ENCODE measurements at regions not wholly inside any gene's neighbourhood (a gene's known extent, or its start where the extent isn't known, plus 50 kb on each side); places are given as distances from the start of the nearest gene placed in this dataset.
"Not testable (repeated sequence)": the region's sequence is repeated elsewhere in the genome, so short reads cannot be mapped to it uniquely, and the experiment has no call there.

GRCh38 chr17:30731210-30732132, 93.0 kb downstream of the CRLF3 start:
- DNase-seq = peak; percentile 91

DNA sequence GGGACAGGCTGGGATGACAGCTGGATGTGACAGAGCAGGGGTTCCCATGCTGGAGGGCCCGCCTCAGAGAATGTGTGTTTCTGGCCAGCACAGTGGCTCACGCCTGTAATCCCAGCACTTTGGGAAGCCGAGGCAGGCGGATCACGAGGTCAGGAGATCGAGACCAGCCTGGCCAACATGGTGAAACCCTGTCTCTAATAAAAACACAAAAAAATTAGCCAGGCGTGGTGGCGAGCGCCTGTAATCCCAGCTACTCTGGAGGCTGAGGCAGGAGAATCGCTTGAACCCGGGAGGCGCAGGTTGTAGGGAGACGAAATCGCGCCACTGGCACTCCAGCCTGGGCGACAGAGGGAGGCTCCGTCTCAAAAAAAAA, 93.7 kb downstream of the CRLF3 start:
- peak; percentile 63 for DNase-seq

DNA sequence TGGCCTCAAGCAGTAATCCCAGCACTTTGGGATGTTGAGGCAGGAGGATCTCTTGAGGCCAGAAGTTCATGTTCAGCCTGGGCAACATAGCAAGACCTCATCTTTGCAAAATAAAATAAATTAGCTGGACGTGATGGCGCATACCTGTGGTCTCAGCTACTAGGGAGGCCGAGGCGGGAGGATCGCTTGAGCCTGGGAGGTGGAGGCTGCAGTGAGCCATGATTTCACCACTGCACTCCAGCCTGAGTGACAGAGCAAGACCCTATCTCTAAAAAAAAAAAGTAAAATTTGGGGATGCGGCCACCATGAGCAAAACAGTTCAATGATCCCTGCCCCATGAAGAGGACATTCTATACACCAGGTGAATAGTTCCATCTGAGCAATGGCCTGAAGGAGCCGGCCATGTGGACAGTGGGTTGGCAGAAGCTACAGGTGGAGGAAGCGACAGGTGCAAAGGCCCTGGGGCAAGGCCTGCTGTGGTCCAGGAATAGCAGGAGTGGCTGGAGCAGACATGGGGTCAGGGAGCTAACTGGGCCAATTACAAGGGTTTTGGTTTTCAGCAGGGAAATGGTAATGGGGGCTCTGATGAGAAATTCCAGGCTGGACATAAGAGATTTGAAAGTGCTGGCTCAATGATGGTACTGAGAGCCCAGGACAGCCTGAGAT, 94.2 kb downstream of the CRLF3 start:
- peak; percentile 54 for DNase-seq

GRCh38 chr17:30729471-30730170, 94.9 kb downstream of the CRLF3 start:
- DNase-seq = peak; percentile 53

DNA sequence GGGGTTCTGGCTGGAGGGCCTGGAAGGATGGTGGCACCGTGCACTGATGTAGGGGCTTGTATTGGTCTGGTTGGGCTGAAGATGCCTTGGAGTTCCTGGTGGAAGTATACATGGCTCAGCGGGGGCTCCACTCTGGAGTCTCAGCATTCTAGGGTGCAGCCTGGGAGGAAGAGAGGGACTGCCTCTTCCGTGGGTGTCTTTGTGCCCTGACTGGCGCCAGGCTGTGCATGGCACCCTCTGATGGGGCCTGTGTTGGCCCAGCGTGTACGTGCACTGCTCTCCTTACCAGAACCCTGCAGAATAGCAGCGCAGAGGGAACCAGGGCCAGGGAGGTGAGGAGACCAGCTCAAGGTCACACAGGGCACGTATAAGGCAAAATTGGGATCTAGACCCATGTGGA, 97.0 kb downstream of the CRLF3 start:
- peak; percentile 4 for DNase-seq

DNA sequence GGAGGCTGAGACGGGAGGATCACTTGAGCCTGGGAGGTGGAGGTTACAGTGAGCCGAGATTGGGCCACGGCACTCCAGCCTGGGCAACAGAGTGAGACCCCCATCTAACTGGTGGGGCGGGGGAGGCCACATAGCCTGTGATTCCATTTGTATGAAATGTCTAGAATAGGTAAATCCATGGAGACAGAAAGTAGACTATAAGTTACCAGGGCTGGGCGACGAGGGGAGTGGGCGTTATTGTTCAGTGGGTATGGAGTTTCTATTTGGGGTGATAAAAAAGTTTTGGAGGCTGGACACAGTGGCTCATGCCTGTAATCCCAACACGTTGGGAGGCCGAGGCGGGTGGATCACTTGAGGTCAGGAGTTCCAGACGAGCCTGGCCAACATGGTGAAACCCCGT, 97.8 kb downstream of the CRLF3 start:
- peak; percentile 9 for DNase-seq

DNA sequence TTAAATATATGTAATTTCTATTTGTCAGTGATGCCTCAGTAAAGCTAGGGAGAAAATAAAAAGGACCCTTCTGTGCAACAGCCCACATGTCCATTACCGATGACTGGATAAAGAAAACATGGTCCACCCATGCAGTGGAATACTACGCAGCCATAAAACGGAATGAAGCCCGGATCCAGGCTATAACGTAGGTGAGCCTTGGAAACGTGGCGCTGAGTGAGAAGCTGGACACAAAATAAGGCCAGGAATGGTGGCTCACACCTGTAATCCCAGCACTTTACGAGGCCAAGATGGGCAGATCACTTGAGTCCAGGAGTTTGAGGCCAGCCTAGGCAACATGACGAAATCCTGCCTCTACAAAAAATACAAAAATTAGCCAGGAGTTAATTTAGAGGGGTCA, 98.2 kb downstream of the CRLF3 start:
- DNase-seq = peak; percentile 21

GRCh38 chr17:30724034-30724650, 100.3 kb downstream of the CRLF3 start:
- DNase-seq = peak; percentile 30

DNA sequence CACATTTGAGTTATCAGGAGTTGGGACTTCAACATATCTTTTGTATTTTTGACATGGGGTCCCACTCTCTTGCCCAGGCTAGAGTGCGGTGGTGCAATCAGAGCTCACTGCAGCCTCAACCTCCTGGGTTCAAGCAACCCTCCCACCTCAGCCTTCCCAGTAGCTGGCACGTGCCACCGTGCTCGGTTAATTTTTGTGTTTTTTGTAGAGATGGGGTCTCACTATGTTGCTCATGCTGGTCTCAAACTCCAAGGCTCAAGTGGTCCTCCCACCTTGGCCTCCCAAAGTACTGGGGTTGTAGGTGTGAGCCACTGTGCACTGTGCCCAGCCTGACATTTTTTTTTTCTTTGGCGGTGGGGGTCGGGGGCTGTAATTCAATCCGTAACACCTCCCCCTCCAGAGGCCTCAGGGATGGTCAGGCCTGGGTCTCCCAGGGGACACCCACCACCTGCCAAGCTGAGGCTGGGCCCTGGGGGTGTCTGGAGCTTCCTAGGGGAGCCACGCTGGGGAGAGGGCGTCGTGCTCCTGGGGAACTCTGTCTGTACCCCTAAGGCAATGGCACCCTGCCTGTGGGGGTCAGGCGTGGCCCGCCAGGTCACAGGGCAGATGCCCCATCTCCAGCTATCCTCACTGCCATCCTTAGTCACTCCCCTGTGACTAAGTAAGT, 102.2 kb downstream of the CRLF3 start:
- DNase-seq = peak; percentile 40

GRCh38 chr17:30720971-30721370, 103.5 kb downstream of the CRLF3 start:
- DNase-seq = peak; percentile 28

GRCh38 chr17:30720013-30720471, 104.5 kb downstream of the CRLF3 start:
- DNase-seq = no peak

DNA sequence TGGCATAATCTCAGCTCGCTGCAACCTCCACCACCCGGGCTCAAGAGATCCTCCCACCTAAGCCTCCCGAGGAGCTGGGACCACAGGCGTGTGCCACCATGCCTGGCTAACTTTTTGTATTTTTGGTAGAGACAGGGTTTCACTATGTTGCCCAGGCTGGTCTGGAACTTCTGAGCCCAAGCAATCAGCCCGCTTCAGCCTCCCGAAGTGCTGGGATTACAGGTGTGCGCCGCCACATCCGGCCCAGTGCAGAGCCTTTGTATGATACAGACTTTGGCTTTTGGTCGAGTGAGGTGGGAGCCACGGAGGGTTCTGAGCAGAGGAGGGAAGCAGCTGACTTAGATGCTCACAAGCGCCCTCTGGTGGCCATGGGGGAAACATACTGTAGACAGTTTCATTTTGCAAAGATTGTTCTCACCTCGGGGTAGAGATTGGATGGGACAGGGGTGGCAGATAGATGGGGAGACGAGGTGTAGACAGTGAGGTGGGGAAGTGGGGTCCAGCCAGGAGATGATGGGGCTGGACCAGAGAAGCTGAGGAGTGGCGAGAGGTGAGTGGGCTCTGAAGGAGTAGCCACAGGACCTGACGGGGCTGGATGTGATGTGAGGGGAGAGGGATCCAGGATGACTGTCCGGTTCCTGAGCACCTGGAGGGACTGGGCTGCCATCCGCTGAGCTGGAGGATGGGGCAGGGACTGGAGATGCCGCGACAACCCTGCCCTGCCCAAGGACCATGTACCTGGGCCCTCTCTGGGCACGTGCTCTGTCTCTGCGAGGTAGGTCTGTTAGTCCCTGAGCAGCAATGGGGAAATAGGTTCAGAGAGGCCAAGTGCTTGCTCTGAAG, 105.1 kb downstream of the CRLF3 start:
- DNase-seq = peak; percentile 88

GRCh38 chr17:30718691-30719090, 105.8 kb downstream of the CRLF3 start:
- DNase-seq = peak; percentile 44

DNA sequence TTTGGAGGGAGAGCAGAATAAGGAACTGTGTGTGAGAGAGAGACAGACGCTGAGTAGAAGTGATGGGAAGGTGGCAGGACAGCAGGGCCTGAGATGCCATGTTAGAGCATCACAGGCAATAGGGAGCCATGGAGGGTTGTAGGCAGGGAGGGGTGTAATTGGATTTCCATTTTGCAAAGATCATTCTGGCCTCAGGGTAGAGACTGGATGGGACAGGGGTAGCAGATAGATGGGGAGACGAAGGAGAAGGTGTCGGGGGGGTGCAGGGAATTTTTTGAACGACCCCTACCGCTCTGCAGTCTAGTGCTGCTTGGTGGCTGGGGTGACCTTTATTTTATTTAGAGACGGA, 106.4 kb downstream of the CRLF3 start:
- DNase-seq = not testable (repeated sequence)

DNA sequence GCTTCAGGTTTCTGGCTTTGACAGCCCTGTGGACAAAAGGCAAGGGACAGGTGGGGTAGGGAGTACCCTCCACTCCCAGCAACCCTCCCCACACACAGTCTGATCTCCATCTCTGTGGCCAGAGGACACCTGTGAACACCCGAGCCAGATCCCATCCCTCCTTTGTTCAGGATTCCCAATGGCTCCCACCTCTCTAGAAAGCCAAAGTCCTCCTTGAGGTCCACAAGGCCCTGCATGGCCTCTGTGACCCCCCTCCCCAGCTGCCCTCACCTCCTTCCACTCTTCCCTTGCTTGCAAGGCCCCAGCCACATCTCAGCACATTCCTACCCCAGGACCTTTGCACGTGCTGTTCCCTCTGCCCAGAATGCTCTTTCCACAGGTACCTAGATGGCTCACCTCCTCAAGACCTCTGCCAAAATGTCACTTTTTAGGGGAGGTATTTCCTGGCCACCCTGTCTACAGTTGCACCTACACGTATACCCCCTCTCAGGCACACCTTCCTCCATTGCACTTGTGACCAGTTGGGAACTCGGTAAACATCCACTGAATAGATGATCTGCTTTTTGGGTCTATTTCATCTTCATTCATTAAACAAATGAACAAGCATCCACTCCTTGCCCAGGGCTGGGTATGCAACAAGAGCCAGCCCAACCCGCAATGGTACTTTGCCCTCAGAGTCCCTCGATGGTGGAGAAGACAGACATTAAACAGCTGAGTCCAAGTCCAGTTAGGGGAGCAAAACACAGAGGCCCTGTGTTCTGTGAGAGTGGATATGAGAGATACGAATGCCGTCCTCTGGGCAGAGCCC, 107.0 kb downstream of the CRLF3 start:
- no peak for DNase-seq

GRCh38 chr17:30716461-30717290, 107.8 kb downstream of the CRLF3 start:
- DNase-seq = no peak

- DNase-seq = peak; percentile 75
These were observed 109.5 kb downstream of the CRLF3 start for GRCh38 chr17:30714825-30715622.

DNA sequence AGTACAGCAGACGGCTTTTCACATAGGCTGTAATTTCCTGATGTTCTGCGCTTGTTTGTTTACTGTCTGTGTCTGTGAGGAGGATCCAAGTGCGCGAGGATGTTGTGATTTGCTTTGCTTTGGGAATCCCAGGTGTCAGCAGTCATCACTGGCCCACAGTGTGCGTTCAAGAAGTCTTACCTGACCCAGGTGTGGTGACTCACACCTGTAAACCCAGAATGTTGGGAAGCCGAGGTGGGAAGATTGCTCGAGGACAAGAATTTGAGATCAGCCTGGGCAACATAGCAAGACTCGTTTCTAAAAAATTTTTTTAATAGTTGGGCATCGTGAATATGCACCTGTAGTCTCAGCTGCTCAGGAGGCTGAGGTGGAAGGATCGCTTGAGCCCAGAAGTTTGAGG, 110.7 kb downstream of the CRLF3 start:
- not testable (repeated sequence) for DNase-seq

DNA sequence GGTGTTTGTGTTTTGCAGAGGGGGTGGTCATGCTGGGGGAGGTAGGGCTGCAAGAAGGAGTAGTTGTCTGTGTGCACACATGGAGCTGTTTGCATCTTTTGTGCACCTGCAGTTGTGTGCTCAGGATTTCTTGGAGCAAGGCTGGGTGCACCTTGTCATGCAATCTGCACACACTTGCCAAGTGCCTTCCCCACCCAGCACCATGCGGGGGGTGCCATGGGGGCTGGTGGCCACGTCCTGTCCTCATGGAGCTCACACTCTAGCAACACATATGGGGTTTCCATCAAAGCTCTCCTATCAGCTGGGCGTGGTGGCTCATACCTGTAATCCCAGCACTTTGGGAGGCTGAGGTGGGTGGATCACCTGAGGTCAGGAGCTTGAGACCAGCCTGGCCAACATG, 111.6 kb downstream of the CRLF3 start:
- DNase-seq = not testable (repeated sequence)
